Activated B cell treated with CpG ODN at 0.5 μM for 24 hours (primary cell): ENCODE measurements at regions not wholly inside any gene's neighbourhood (a gene's known extent, or its start where the extent isn't known, plus 50 kb on each side); places are given as distances from the start of the nearest gene placed in this dataset.

Experiments
- ATAC-seq: fragments of 200-7000 bp; cut with Tn5 transposase; one replicate; pipeline ENCODE4 v1.10.0; 2021; ENCODE audit warnings: low read depth, mild to moderate bottlenecking, moderate library complexity
- CTCF ChIA-PET: fragments of 350-600 bp; sonication (Branson Sonifier 250); formaldehyde crosslinking; loops from one replicate; lab custom pipeline; 2021; ENCODE audit warnings: antibody characterized with exemption; lab: Charles Lee
- POLR2A ChIA-PET: fragments of 350-600 bp; sonication (Branson Sonifier 250); formaldehyde crosslinking; loops from one replicate; lab custom pipeline; 2021; ENCODE audit warnings: antibody characterized with exemption; lab: Charles Lee
- DNase-seq: peaks from one replicate; pipeline ENCODE4 v3.0.0; 2022
- H3K27ac Mint-ChIP-seq: one replicate; pipeline ENCODE4 v1.8.0; 2020; ENCODE audit warnings: mixed read lengths
- H3K27me3 Mint-ChIP-seq: one replicate; pipeline ENCODE4 v1.8.0; 2021; ENCODE audit warnings: mixed read lengths
- H3K36me3 Mint-ChIP-seq: one replicate; pipeline ENCODE4 v1.8.0; 2021; ENCODE audit warnings: low read depth, mixed read lengths
- H3K4me1 Mint-ChIP-seq: one replicate; pipeline ENCODE4 v1.8.0; 2021; ENCODE audit warnings: mixed read lengths
- H3K4me3 Mint-ChIP-seq: one replicate; pipeline ENCODE4 v1.8.0; 2020; ENCODE audit warnings: mild to moderate bottlenecking, mixed read lengths
- H3K9me3 Mint-ChIP-seq: one replicate; pipeline ENCODE4 v1.8.0; 2020; ENCODE audit warnings: mixed read lengths
- CTCF ChIP-seq: fragments of 200-600 bp; IDR thresholded peaks from one replicate; pipeline ENCODE4 v1.8.0; 2022; ENCODE audit warnings: antibody characterized with exemption, mild to moderate bottlenecking
- intact Hi-C: fragments of 100-400 bp; cut with micrococcal nuclease; formaldehyde crosslinking; loops from one replicate; pipeline ENCODE4 v1.15.1; 2024

GRCh38 chr1:4581807-4582206, 72.6 kb upstream of the AJAP1 start:
- no peak overlapping the region for H3K27ac Mint-ChIP-seq
- no peak for TF ChIP-seq CTCF
- H3K4me3 Mint-ChIP-seq = no peak overlapping the region
- H3K27me3 Mint-ChIP-seq = peaks cover 45% of the 10 kb centered on the region
- intact Hi-C loops = no loop called here
- no peaks in the 10 kb centered on the region for H3K36me3 Mint-ChIP-seq
- ATAC-seq (no peak), DNase-seq (no peak)
- ChIA-PET CTCF (no interaction called here), POLR2A (no interaction called here)
- H3K9me3 Mint-ChIP-seq = peaks cover 4% of the 10 kb centered on the region
- H3K4me1 Mint-ChIP-seq = no peaks in the 10 kb centered on the region

- CTCF ChIA-PET = interaction anchor here (1.1 kb wide), 1 partner anchor 674 kb away, joined by 3 read pairs; no protein-coding TSS in a partner anchor
- DNase-seq (no peak), ATAC-seq (no peak)
- H3K4me3 Mint-ChIP-seq = no peak overlapping the region
- H3K27me3 Mint-ChIP-seq = peaks cover 38% of the 10 kb centered on the region
- H3K36me3 Mint-ChIP-seq = no peaks in the 10 kb centered on the region
- intact Hi-C loops = no loop called here
- H3K4me1 Mint-ChIP-seq = no peaks in the 10 kb centered on the region
- no peaks in the 10 kb centered on the region for H3K9me3 Mint-ChIP-seq
- TF ChIP-seq CTCF = no peak
- no peak overlapping the region for H3K27ac Mint-ChIP-seq
- POLR2A ChIA-PET = no interaction called here
These were observed 70.0 kb upstream of the AJAP1 start for GRCh38 chr1:4584449-4584848.

GRCh38 chr1:4585216-4585615, 69.2 kb upstream of the AJAP1 start:
- no peak overlapping the region for H3K4me3 Mint-ChIP-seq
- intact Hi-C loops = no loop called here
- POLR2A ChIA-PET = no interaction called here
- no peak for TF ChIP-seq CTCF
- no peaks in the 10 kb centered on the region for H3K4me1 Mint-ChIP-seq
- peaks cover 38% of the 10 kb centered on the region for H3K27me3 Mint-ChIP-seq
- ATAC-seq (no peak), DNase-seq (peak; percentile 21)
- H3K36me3 Mint-ChIP-seq = no peaks in the 10 kb centered on the region
- H3K9me3 Mint-ChIP-seq = no peaks in the 10 kb centered on the region
- H3K27ac Mint-ChIP-seq = no peak overlapping the region
- CTCF ChIA-PET = interaction anchor here (1.1 kb wide), 1 partner anchor 675 kb away, joined by 3 read pairs; no protein-coding TSS in a partner anchor

GRCh38 chr1:4585705-4586104, 68.7 kb upstream of the AJAP1 start:
- intact Hi-C loops = no loop called here
- no peaks in the 10 kb centered on the region for H3K4me1 Mint-ChIP-seq
- H3K36me3 Mint-ChIP-seq = no peaks in the 10 kb centered on the region
- DNase-seq (no peak), ATAC-seq (no peak)
- no peaks in the 10 kb centered on the region for H3K9me3 Mint-ChIP-seq
- H3K27me3 Mint-ChIP-seq = peaks cover 37% of the 10 kb centered on the region
- POLR2A ChIA-PET = no interaction called here
- CTCF ChIA-PET = interaction anchor here (1.1 kb wide), 1 partner anchor 675 kb away, joined by 3 read pairs; no protein-coding TSS in a partner anchor
- no peak overlapping the region for H3K4me3 Mint-ChIP-seq
- TF ChIP-seq CTCF = no peak
- no peak overlapping the region for H3K27ac Mint-ChIP-seq

- H3K9me3 Mint-ChIP-seq = no peaks in the 10 kb centered on the region
- H3K27ac Mint-ChIP-seq = no peak overlapping the region
- DNase-seq = no peak
- intact Hi-C loops = no loop called here
- ChIA-PET CTCF (no interaction called here), POLR2A (no interaction called here)
- H3K4me3 Mint-ChIP-seq = no peak overlapping the region
- TF ChIP-seq CTCF = no peak
- no peak for ATAC-seq
- H3K27me3 Mint-ChIP-seq = peaks cover 34% of the 10 kb centered on the region
- no peaks in the 10 kb centered on the region for H3K4me1 Mint-ChIP-seq
- H3K36me3 Mint-ChIP-seq = no peaks in the 10 kb centered on the region
These were observed 67.7 kb upstream of the AJAP1 start for GRCh38 chr1:4586611-4587160.
